ENCODE measurements at regions not wholly inside any gene's neighbourhood (a gene's known extent, or its start where the extent isn't known, plus 50 kb on each side); places are given as distances from the start of the nearest gene placed in this dataset.

- no peak overlapping the region for H3K27ac ChIP-seq (ENCODE audit: low read length)
- H3K4me2 ChIP-seq (ENCODE audit: low read depth, low read length): peak overlapping the region; percentile 30; the same call in 1 of the 2 replicates
- DNase-seq: peak; percentile 8
- H3K4me1 ChIP-seq (ENCODE audit: low read length): peaks cover 9% of the 10 kb centered on the region; the same call in 1 of the 2 replicates
- H4K20me1 ChIP-seq (ENCODE audit: insufficient read depth, low read length): no peaks in the 10 kb centered on the region
- H3K4me3 ChIP-seq (ENCODE audit: low read length): no peak overlapping the region
- no peak overlapping the region for H2AFZ ChIP-seq (ENCODE audit: low read length)
- H3K36me3 ChIP-seq (replicated peaks; ENCODE audit: insufficient read depth, low read length): no peaks in the 10 kb centered on the region
- no peaks in the 10 kb centered on the region for H3F3A ChIP-seq (ENCODE audit: insufficient read depth, low read length)
- H3K9ac ChIP-seq (ENCODE audit: low read length): no peak overlapping the region
- no peaks in the 10 kb centered on the region for H3K27me3 ChIP-seq (replicated peaks; ENCODE audit: insufficient read depth, low read length)
- TF ChIP-seq EZH2 (optimal IDR thresholded peaks at IDR 0.05; ENCODE audit: low read depth, low read length) (no peak), EZH2phosphoT487 (IDR thresholded peaks at IDR 0.05; ENCODE audit: low read length) (no peak)
- TF ChIP-seq, protein P1, sequence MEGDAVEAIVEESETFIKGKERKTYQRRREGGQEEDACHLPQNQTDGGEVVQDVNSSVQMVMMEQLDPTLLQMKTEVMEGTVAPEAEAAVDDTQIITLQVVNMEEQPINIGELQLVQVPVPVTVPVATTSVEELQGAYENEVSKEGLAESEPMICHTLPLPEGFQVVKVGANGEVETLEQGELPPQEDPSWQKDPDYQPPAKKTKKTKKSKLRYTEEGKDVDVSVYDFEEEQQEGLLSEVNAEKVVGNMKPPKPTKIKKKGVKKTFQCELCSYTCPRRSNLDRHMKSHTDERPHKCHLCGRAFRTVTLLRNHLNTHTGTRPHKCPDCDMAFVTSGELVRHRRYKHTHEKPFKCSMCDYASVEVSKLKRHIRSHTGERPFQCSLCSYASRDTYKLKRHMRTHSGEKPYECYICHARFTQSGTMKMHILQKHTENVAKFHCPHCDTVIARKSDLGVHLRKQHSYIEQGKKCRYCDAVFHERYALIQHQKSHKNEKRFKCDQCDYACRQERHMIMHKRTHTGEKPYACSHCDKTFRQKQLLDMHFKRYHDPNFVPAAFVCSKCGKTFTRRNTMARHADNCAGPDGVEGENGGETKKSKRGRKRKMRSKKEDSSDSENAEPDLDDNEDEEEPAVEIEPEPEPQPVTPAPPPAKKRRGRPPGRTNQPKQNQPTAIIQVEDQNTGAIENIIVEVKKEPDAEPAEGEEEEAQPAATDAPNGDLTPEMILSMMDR (IDR thresholded peaks at IDR 0.05; ENCODE audit: low read length): no peak
- no peaks in the 10 kb centered on the region for H3K9me2 ChIP-seq (replicated peaks; ENCODE audit: insufficient read depth, low read length)
- no peaks in the 10 kb centered on the region for H3K9me3 ChIP-seq (replicated peaks; ENCODE audit: insufficient read depth, low read length)
- no peaks in the 10 kb centered on the region for H3K79me2 ChIP-seq (ENCODE audit: low read length)
Observed at GRCh38 chr2:149271575-149271974, 58.8 kb upstream of the LYPD6 start.

- H3K4me1 ChIP-seq (ENCODE audit: low read length): no peaks in the 10 kb centered on the region
- H3K4me3 ChIP-seq (ENCODE audit: low read length): no peak overlapping the region
- H3K36me3 ChIP-seq (replicated peaks; ENCODE audit: insufficient read depth, low read length): no peaks in the 10 kb centered on the region
- no peak overlapping the region for H3K4me2 ChIP-seq (ENCODE audit: low read depth, low read length)
- no peaks in the 10 kb centered on the region for H3K79me2 ChIP-seq (ENCODE audit: low read length)
- no peak overlapping the region for H2AFZ ChIP-seq (ENCODE audit: low read length)
- no peak overlapping the region for H3K27ac ChIP-seq (ENCODE audit: low read length)
- no peak overlapping the region for H3K9ac ChIP-seq (ENCODE audit: low read length)
- DNase-seq: no peak
- H4K20me1 ChIP-seq (ENCODE audit: insufficient read depth, low read length): no peaks in the 10 kb centered on the region
- no peaks in the 10 kb centered on the region for H3F3A ChIP-seq (ENCODE audit: insufficient read depth, low read length)
- H3K9me2 ChIP-seq (replicated peaks; ENCODE audit: insufficient read depth, low read length): no peaks in the 10 kb centered on the region
- TF ChIP-seq, protein P1 (IDR thresholded peaks at IDR 0.05; ENCODE audit: low read length): no peak
- TF ChIP-seq EZH2 (optimal IDR thresholded peaks at IDR 0.05; ENCODE audit: low read depth, low read length) (no peak), EZH2phosphoT487 (IDR thresholded peaks at IDR 0.05; ENCODE audit: low read length) (no peak)
- no peaks in the 10 kb centered on the region for H3K9me3 ChIP-seq (replicated peaks; ENCODE audit: insufficient read depth, low read length)
- no peaks in the 10 kb centered on the region for H3K27me3 ChIP-seq (replicated peaks; ENCODE audit: insufficient read depth, low read length)
Observed at GRCh38 chr2:149278161-149278871, 52.1 kb upstream of the LYPD6 start.

DNA sequence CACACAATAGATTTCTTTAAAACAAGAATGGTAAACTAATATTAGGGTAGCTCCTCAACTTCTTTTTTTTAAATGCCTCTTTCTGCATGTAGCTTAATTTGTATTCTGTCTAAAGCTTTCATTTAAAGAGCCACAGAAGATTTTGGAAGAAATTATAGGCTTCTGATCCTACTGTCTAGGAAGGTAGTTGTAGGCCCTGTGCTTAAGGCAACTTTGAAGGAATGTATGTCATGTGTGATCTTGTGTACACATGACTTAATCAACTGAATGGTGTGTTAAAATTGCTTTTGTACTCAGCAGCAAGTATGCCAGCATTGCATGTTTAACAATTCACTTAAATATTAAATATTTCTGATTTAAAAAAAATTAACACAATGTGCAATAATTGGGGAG lies 51.5 kb upstream of the LYPD6 start:
- Histone ChIP-seq H3K79me2 (ENCODE audit: low read length) (no peaks in the 10 kb centered on the region), H2AFZ (ENCODE audit: low read length) (no peak overlapping the region), H4K20me1 (ENCODE audit: insufficient read depth, low read length) (no peaks in the 10 kb centered on the region), H3K4me2 (ENCODE audit: low read depth, low read length) (no peak overlapping the region), H3K9me3 (replicated peaks; ENCODE audit: insufficient read depth, low read length) (no peaks in the 10 kb centered on the region), H3K9me2 (replicated peaks; ENCODE audit: insufficient read depth, low read length) (no peaks in the 10 kb centered on the region), H3K27me3 (replicated peaks; ENCODE audit: insufficient read depth, low read length) (no peaks in the 10 kb centered on the region), H3K9ac (ENCODE audit: low read length) (no peak overlapping the region), H3K36me3 (replicated peaks; ENCODE audit: insufficient read depth, low read length) (no peaks in the 10 kb centered on the region), H3K4me3 (ENCODE audit: low read length) (no peak overlapping the region), H3F3A (ENCODE audit: insufficient read depth, low read length) (no peaks in the 10 kb centered on the region), H3K27ac (ENCODE audit: low read length) (no peak overlapping the region), H3K4me1 (ENCODE audit: low read length) (no peaks in the 10 kb centered on the region)
- no peak for DNase-seq
- TF ChIP-seq, protein P1 (IDR thresholded peaks at IDR 0.05; ENCODE audit: low read length): no peak
- TF ChIP-seq EZH2 (optimal IDR thresholded peaks at IDR 0.05; ENCODE audit: low read depth, low read length): no peak
- TF ChIP-seq EZH2phosphoT487 (IDR thresholded peaks at IDR 0.05; ENCODE audit: low read length): no peak
